Progenitor cell of endocrine pancreas (in vitro differentiated cells): ENCODE measurements at regions not wholly inside any gene's neighbourhood (a gene's known extent, or its start where the extent isn't known, plus 50 kb on each side); places are given as distances from the start of the nearest gene placed in this dataset.

Experiments
- DNase-seq: peaks from one replicate; pipeline ENCODE4 v3.0.0; 2021; ENCODE audit warnings: low spot score; ENCODE audit not compliant: unreplicated experiment
- H3K27ac Mint-ChIP-seq: 2 replicates; pipeline ENCODE4 v1.8.0; 2021; ENCODE audit warnings: mild to moderate bottlenecking, moderate library complexity, mixed read lengths
- H3K27me3 Mint-ChIP-seq: 2 replicates; pipeline ENCODE4 v1.8.0; 2021; ENCODE audit warnings: mixed read lengths
- H3K36me3 Mint-ChIP-seq: 2 replicates; pipeline ENCODE4 v1.8.0; 2022; ENCODE audit warnings: mixed read lengths; ENCODE audit not compliant: insufficient read depth
- H3K4me1 Mint-ChIP-seq: 2 replicates; pipeline ENCODE4 v1.8.0; 2021; ENCODE audit warnings: low read depth, mixed read lengths
- H3K4me3 Mint-ChIP-seq: 2 replicates; pipeline ENCODE4 v1.8.0; 2021; ENCODE audit warnings: low read depth, mild to moderate bottlenecking, moderate library complexity, mixed read lengths
- H3K9me3 Mint-ChIP-seq: 2 replicates; pipeline ENCODE4 v1.8.0; 2021; ENCODE audit warnings: low read depth, mixed read lengths
- TF ChIP-seq, protein P1 (sequence below): fragments of 200-600 bp; sonication (generic); IDR thresholded peaks from one replicate; pipeline ENCODE4 v1.5.0; 2021; ENCODE audit warnings: antibody characterized with exemption, mild to moderate bottlenecking; ENCODE audit not compliant: unreplicated experiment

DNA sequence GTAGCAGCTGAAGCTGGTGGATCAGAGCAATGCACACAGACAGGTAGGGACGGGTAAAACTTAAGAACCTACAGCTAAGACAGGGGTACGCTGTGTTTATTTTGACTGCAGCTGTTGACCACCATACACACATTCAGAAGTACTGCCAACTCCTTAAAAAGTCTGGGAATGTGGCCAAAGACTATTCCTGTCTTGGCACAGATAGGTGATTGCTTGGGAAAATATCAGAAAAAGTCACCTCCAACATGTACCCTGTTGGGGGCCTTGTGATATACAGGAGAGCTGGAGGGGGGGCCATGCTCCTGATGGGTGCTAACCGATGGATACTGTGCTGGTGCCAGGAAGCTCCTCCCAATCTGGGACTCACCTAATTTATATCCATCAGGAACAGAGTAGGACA lies 121.2 kb downstream of the VCX2 start:
- no peak for DNase-seq
- Mint-ChIP-seq H3K9me3 (no peaks in the 10 kb centered on the region), H3K4me1 (peaks cover 4% of the 10 kb centered on the region), H3K4me3 (no peak overlapping the region), H3K27me3 (no peaks in the 10 kb centered on the region), H3K27ac (no peak overlapping the region), H3K36me3 (no peaks in the 10 kb centered on the region)
- TF ChIP-seq, protein P1, sequence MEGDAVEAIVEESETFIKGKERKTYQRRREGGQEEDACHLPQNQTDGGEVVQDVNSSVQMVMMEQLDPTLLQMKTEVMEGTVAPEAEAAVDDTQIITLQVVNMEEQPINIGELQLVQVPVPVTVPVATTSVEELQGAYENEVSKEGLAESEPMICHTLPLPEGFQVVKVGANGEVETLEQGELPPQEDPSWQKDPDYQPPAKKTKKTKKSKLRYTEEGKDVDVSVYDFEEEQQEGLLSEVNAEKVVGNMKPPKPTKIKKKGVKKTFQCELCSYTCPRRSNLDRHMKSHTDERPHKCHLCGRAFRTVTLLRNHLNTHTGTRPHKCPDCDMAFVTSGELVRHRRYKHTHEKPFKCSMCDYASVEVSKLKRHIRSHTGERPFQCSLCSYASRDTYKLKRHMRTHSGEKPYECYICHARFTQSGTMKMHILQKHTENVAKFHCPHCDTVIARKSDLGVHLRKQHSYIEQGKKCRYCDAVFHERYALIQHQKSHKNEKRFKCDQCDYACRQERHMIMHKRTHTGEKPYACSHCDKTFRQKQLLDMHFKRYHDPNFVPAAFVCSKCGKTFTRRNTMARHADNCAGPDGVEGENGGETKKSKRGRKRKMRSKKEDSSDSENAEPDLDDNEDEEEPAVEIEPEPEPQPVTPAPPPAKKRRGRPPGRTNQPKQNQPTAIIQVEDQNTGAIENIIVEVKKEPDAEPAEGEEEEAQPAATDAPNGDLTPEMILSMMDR, result no peak

DNA sequence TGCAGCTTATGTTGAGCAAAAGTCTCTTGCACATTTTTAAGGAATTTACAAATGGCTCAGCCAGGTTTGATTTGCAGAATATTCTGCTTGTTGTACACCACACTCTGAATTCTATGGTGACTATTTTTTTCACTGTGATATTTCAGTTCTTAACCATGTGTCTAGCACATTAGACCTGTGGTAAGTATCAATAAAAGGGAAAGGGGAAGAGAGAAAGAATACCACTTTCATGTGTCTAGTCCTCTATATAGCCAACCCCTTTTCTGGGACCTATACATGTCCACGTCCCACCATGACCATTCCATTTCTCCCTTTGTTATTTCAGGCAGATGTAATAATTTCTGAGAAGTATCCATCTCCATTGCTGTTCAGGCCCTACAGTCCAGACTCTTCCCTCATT lies 121.3 kb upstream of the PNPLA4 start:
- Mint-ChIP-seq H3K27ac (no peak overlapping the region), H3K27me3 (no peaks in the 10 kb centered on the region), H3K4me3 (no peak overlapping the region), H3K36me3 (no peaks in the 10 kb centered on the region), H3K4me1 (peaks cover 4% of the 10 kb centered on the region), H3K9me3 (no peaks in the 10 kb centered on the region)
- no peak for DNase-seq
- TF ChIP-seq, protein P1, result no peak

DNA sequence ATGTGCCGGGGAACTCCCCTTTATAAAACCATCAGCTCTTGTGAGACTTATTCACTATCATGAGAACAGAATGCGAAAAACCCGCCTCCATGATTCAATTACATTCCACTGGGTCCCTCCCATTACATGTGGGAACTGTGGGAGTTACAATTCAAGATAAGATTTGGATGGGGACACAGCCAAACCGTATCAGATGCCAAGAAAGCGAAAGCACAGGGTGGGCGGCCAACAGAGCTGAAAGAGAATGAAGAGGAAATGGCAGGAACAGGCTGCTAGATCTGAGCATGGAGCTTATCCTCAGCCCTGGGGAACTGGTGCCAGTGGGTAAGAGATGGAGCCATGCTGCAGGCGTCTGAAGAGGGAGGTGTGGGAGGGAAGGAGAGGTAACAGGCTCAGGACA lies 117.7 kb upstream of the PNPLA4 start:
- TF ChIP-seq, protein P1, result no peak
- H3K36me3 Mint-ChIP-seq, result no peaks in the 10 kb centered on the region
- H3K27me3 Mint-ChIP-seq, result no peaks in the 10 kb centered on the region
- no peak overlapping the region for H3K27ac Mint-ChIP-seq
- H3K4me3 Mint-ChIP-seq, result no peak overlapping the region
- H3K4me1 Mint-ChIP-seq, result no peaks in the 10 kb centered on the region
- no peaks in the 10 kb centered on the region for H3K9me3 Mint-ChIP-seq
- no peak for DNase-seq

DNA sequence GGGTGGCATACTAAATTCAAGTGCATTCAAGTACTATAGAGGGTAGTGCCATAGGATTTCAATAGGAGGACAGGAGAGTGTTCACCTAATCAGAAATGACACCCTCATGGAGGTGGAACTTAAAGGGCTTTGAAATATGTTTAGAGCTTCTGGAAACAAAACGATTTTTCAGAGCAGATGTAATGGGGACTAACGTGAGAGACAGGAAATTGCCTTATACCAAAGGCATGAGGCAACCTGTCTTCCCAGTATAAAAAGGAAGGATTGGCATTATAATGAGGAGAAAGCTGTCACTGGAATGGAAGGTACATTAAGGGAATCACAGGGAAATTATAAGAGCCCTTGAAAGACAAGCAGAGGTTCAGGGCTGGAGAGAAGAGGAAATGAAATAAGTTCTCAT lies 116.3 kb upstream of the PNPLA4 start:
- TF ChIP-seq, protein P1, result no peak
- no peak for DNase-seq
- Mint-ChIP-seq H3K4me1 (no peaks in the 10 kb centered on the region), H3K36me3 (no peaks in the 10 kb centered on the region), H3K4me3 (no peak overlapping the region), H3K27ac (no peak overlapping the region), H3K27me3 (no peaks in the 10 kb centered on the region), H3K9me3 (no peaks in the 10 kb centered on the region)

DNA sequence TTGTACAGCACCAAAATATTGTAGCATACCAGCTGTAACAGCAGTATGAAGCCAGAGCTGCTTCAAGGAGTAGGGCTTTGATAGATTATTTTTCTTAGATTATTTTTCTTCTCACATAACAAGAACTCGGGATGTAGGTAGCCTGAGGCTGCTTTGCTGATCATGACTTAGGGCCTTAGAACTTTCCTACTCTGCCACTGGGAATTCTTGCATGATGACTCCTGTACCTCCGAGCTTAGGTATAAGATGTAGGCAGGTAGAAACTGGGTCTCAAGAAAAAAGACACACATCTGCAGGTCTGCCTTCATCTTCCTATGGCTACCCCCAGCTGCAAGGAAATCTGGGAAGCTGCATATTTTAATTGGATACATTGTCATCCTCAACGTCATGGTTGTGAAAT lies 115.9 kb upstream of the PNPLA4 start:
- no peak for DNase-seq
- no peaks in the 10 kb centered on the region for H3K27me3 Mint-ChIP-seq
- no peaks in the 10 kb centered on the region for H3K4me1 Mint-ChIP-seq
- no peaks in the 10 kb centered on the region for H3K36me3 Mint-ChIP-seq
- H3K9me3 Mint-ChIP-seq, result no peaks in the 10 kb centered on the region
- H3K4me3 Mint-ChIP-seq, result no peak overlapping the region
- no peak overlapping the region for H3K27ac Mint-ChIP-seq
- TF ChIP-seq, protein P1, result no peak
